ENCODE measurements at regions not wholly inside any gene's neighbourhood (a gene's known extent, or its start where the extent isn't known, plus 50 kb on each side); places are given as distances from the start of the nearest gene placed in this dataset.

- Mint-ChIP-seq H3K36me3 (ENCODE audit: unreplicated experiment) (no peaks in the 10 kb centered on the region), H3K27me3 (ENCODE audit: unreplicated experiment) (peaks cover 1% of the 10 kb centered on the region), H3K4me1 (ENCODE audit: low read depth, unreplicated experiment) (no peaks in the 10 kb centered on the region), H3K4me3 (ENCODE audit: unreplicated experiment) (no peak overlapping the region), H3K9me3 (ENCODE audit: unreplicated experiment) (peaks cover 3% of the 10 kb centered on the region), H3K27ac (ENCODE audit: unreplicated experiment) (no peak overlapping the region)
- TF ChIP-seq CTCF (IDR thresholded peaks at IDR 0.05; ENCODE audit: partially characterized antibody, unreplicated experiment) = no peak
- no peak for DNase-seq
These were observed 218.4 kb upstream of the HS6ST1 start for GRCh38 chr2:128536925-128537620.

- peaks cover 1% of the 10 kb centered on the region for H3K27me3 Mint-ChIP-seq (ENCODE audit: unreplicated experiment)
- no peak for DNase-seq
- no peaks in the 10 kb centered on the region for H3K4me1 Mint-ChIP-seq (ENCODE audit: low read depth, unreplicated experiment)
- TF ChIP-seq CTCF (IDR thresholded peaks at IDR 0.05; ENCODE audit: partially characterized antibody, unreplicated experiment) = no peak
- no peaks in the 10 kb centered on the region for H3K36me3 Mint-ChIP-seq (ENCODE audit: unreplicated experiment)
- H3K4me3 Mint-ChIP-seq (ENCODE audit: unreplicated experiment) = no peak overlapping the region
- no peak overlapping the region for H3K27ac Mint-ChIP-seq (ENCODE audit: unreplicated experiment)
- peaks cover 3% of the 10 kb centered on the region for H3K9me3 Mint-ChIP-seq (ENCODE audit: unreplicated experiment)
These were observed 219.0 kb upstream of the HS6ST1 start for GRCh38 chr2:128537646-128538045.

GRCh38 chr2:128538396-128538795 is 219.7 kb upstream of the HS6ST1 start:
- DNase-seq = no peak
- H3K4me1 Mint-ChIP-seq (ENCODE audit: low read depth, unreplicated experiment) = peaks cover 1% of the 10 kb centered on the region
- no peak overlapping the region for H3K4me3 Mint-ChIP-seq (ENCODE audit: unreplicated experiment)
- peaks cover 3% of the 10 kb centered on the region for H3K27me3 Mint-ChIP-seq (ENCODE audit: unreplicated experiment)
- H3K9me3 Mint-ChIP-seq (ENCODE audit: unreplicated experiment) = peaks cover 3% of the 10 kb centered on the region
- H3K27ac Mint-ChIP-seq (ENCODE audit: unreplicated experiment) = no peak overlapping the region
- H3K36me3 Mint-ChIP-seq (ENCODE audit: unreplicated experiment) = no peaks in the 10 kb centered on the region
- no peak for TF ChIP-seq CTCF (IDR thresholded peaks at IDR 0.05; ENCODE audit: partially characterized antibody, unreplicated experiment)

GRCh38 chr2:128540670-128541069 is 222.0 kb upstream of the HS6ST1 start:
- H3K36me3 Mint-ChIP-seq (ENCODE audit: unreplicated experiment) = no peaks in the 10 kb centered on the region
- peaks cover 3% of the 10 kb centered on the region for H3K27me3 Mint-ChIP-seq (ENCODE audit: unreplicated experiment)
- H3K27ac Mint-ChIP-seq (ENCODE audit: unreplicated experiment) = no peak overlapping the region
- H3K4me1 Mint-ChIP-seq (ENCODE audit: low read depth, unreplicated experiment) = peaks cover 1% of the 10 kb centered on the region
- no peak overlapping the region for H3K4me3 Mint-ChIP-seq (ENCODE audit: unreplicated experiment)
- DNase-seq = no peak
- no peak for TF ChIP-seq CTCF (IDR thresholded peaks at IDR 0.05; ENCODE audit: partially characterized antibody, unreplicated experiment)
- H3K9me3 Mint-ChIP-seq (ENCODE audit: unreplicated experiment) = no peaks in the 10 kb centered on the region

- no peak for DNase-seq
- H3K4me3 Mint-ChIP-seq (ENCODE audit: unreplicated experiment) = no peak overlapping the region
- H3K27me3 Mint-ChIP-seq (ENCODE audit: unreplicated experiment) = peaks cover 3% of the 10 kb centered on the region
- TF ChIP-seq CTCF (IDR thresholded peaks at IDR 0.05; ENCODE audit: partially characterized antibody, unreplicated experiment) = no peak
- H3K9me3 Mint-ChIP-seq (ENCODE audit: unreplicated experiment) = no peaks in the 10 kb centered on the region
- peaks cover 3% of the 10 kb centered on the region for H3K4me1 Mint-ChIP-seq (ENCODE audit: low read depth, unreplicated experiment)
- no peaks in the 10 kb centered on the region for H3K36me3 Mint-ChIP-seq (ENCODE audit: unreplicated experiment)
- no peak overlapping the region for H3K27ac Mint-ChIP-seq (ENCODE audit: unreplicated experiment)
These were observed 222.8 kb upstream of the HS6ST1 start for GRCh38 chr2:128541448-128541847.

Measured in glutamatergic neuron (in vitro differentiated cells).